HG03520 (cell line): ENCODE measurements at regions not wholly inside any gene's neighbourhood (a gene's known extent, or its start where the extent isn't known, plus 50 kb on each side); places are given as distances from the start of the nearest gene placed in this dataset.

Source experiments
- ATAC-seq: cut with Tn5 transposase; IDR thresholded peaks from one replicate; pipeline ENCODE4 v1.9.1; 2021; ENCODE audit warnings: mild to moderate bottlenecking, moderate library complexity; ENCODE audit not compliant: unreplicated experiment

DNA sequence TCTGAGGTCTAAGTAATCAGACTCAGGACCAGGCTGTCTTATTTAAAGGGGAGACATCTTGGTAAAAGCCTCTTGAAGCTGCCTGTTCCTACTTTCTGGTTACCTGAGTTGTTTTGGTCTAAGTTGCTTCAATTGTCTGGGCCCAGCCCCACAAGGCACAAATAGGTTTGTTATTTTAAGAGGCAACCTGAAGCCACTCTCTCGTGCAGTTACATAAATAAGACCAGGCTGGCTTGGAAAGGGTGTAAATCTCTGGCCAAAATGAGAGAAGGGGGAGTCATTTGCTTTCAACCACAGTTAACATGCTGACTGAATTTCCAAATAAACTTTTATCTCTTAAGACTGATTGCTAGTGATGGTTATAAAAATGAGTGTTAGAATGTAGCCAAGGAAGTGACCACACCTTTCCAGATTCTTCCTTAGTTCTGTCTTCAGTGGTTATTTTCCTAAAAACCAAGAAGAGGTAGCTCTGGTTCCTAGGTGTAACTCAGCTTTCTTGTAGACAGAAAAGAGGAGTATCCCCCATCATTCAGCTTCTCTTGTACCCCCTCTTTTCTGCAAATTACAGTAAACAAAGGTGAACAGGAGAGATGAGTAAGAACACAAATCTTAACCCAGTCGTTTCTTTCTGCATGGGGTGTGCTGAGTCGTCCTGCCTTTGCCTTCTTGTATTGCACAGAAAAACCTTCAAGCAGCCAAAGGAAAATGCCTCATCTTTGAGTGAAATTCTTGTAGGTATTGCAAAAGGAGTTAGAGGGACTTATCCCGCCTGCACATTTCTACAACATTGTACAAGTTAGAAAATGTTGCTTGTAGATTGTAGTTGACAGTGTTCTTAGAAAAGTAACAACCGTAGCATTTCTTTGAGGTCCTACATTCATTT, 161.5 kb upstream of the NT5C1B start:
- ATAC-seq = no peak

DNA sequence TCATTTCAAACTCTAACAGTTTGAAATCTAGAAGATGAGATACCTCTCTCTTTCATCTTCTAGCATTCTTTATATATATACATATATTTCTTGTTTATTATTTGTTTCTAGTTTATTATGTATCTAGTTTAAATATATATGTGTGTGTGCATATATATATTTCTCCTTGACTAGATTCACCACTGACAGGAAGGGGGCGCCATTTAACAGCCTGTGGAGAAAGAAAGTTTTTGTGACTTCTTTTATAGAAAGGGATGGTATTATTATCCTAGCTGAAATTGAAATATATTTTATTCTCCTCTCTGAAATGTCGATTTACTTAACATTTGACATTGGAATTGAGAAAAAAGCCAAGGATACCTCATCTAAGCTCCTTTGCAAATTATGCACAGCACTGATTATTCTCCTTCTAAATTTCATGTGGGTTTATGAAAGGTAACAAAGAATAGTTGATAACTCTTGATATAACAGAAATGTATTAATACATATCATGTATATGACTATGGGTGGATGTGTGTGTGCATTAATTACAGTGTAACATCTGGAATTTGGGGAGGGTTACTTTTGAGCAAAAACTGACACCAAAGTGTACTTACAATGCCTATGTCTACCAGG, 160.7 kb upstream of the NT5C1B start:
- no peak for ATAC-seq

DNA sequence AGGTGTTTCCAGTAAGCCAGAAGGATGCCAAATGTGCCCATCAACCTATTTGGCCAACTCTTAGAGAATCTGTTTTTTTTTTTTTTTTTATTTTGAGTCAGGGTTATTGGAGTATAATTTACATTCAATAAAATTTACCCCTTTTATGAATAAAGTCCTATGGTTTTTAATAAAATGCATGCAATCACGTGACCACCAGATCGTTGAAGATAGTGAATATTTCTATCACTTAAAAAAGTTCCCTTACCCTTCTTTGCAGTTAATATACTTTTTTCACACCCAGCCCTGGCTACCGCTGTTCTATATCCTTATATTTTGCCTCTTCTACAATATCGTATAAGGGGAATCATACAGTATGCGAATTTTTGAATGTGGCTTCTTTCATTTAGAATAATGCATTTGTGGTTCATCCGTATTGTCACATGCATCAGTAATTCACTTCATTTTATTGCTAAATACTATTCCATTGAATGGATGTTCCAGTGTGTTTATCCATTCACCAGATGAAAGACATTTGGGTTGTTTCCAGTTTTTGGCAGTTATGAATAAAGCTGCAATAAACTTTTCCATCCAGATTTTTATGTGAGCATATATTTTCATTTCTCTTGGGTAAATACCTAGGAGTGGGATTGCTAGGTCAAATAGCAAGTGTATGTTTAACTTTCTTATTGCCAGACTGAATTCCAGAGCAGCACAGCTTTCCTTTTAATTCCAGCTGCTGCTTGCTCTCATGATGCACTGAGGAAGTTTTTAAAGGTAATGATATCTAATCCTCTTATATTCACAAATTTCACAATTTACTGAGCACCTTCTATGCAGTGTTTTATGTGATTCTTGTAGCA, 156.3 kb upstream of the NT5C1B start:
- no peak for ATAC-seq

DNA sequence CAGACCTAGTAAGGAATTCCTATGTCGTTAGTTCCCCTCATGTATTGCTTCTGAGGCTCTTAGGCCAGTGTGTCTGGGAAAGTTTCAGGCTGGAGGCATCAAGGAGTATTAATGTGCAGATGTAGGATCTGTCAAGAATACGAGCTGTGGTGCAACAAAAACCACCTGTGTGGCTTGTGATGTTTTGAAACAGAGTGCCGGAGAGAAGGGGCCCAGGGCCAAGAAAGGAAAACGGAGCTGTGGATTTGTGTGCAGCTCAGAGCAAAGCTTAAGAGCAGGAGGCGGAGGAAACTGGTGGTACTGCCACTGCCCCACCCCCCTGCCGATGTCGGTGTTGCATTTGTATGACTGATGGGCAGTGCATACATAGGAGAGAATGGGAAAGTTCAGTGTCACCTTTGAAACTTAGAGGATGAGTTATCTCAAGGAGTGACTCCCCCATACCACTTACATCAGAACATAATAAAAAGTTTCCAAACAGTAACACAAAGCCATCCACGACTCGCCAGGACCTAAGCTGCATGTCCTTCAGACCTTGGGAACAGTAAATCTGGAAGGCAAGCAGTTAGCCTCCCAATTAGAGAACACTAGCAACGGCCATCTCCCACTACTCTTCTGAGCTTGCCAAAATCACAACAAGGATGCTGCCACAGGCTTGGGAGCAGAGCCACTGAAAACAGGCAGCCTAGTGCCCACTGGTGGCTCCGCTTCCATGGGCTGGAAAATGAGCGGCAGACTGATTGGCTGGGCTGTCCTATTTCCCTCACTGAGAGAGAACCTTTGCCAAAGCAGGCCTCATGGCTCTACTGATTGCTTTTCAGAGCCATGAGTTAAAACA, 152.7 kb upstream of the NT5C1B start:
- no peak for ATAC-seq

DNA sequence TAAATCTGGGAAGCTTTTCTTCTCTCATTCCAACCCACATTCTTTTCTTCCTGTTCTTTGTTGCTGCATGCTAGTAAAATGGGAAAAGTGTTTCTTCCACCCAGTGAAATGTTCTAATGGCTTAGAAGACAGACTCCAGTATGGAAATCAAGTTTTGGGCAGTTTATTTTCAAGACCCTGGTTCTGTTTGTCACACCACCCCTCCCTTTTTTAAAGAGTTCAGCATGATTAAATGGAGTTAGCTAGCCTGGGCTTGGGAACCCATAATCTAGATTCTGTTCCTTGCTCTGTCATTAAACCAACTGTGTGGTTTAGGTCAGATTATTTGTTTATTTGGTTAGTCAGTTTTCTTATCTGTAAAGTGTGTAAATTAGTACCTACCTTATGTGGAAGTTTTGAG, 151.8 kb upstream of the NT5C1B start:
- no peak for ATAC-seq

DNA sequence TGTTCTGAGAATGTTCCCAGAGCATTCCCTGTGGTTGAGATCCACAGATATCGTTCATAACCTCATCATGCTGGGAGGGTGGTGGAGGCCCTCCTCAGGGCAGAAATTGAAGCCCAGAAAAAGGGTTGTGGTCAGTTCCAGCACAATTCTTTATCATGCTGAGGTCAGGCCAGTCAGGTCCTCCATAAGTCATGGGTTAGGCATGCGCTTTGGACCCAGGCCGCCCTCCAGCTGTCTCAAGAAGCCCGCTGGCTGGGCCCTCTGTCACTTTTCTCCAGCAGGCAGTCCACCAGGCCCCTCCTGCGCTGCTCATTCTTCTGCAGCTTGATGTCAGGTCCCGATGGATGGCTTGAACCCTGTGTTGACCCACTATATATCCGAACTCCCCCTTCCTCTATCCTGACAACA, 151.1 kb upstream of the NT5C1B start:
- no peak for ATAC-seq

DNA sequence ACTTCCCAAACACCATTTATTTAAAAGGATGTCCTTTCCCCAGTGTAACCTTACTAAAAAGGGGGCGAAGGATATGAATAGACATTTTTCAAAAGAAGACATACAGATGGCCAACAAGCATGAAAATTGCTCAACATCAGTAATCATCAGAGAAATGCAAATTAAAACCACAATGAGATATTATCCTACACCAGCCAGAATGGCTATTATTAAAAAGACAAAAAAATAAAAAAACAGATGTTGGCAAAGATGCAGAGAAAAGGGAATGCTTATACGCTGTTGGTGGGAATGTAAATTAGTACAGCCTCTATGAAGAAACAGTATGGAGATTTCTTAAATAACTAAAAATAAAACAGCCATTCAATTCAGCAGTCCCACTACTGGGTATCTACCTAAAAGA, 142.3 kb upstream of the NT5C1B start:
- no peak for ATAC-seq

DNA sequence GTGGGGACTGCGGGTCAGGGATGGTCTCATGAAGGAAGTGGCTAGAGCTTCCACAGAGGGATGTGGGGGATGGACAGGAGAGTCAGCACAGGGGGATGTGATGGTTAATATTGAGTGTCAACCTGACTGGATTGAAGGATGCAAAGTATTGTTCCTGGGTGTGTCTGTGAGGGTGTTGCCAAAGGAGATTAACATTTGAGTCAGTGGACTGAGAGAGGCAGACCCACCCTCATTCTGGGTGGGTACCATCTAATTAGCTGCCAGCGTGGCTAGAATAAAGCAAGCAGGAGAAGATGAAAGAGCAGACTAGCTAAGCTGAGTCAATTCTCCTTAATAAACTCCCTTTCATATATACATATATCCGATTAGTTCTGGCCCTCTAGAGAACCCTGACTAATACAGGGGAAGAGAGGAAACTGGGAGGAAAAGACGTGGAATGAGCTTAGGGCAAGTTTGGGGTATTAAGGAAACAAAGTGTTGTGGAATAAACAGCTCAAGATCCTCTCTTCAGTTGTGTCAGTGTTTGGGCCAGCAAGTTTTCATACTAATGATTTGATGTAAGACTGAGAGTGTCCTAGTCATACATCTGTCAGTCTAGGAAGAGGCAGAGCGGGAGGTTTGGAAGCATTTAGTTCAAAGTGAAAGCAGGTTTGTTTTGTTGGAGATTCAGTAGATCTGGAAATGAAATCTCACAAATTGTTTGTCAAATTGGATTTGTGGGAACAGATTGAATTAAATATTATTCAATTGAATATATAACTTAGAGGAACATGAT, 135.2 kb upstream of the NT5C1B start:
- no peak for ATAC-seq

DNA sequence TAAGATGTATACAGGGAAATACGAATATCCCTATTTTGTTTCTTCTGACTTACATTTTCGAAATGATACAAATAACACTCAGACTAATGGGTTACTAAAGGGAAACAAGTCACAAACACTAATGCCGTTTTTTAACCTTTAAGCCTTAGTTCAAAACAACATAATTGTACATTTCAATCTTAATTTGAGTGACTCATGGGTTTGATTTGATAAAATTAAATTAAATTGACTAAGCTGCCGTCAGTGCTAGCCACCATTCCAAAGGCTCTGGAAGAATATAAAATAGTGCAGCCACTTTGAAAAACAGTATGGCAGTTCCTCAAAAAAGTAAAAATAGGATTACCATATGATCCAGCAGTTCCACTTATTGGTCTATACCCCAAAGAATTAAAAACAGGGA, 133.8 kb upstream of the NT5C1B start:
- ATAC-seq = no peak

DNA sequence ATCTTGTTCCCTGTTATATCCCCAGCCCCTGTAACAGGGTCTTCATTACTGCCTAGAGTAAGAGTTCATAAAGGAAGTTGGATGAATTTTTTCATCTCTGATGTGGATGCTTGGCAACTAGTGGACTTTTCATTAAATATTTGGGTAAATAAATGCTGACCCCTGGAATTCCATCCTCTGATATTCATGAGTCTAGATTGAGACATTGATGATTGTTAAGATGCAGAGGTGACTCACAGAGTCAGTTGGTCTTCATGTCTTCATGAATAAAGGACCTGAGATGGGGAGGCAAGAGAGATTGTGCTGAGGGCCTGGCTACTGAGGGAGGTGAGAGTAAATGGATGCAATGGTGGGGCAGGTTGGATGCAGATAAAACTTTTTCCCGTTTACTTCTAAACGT, 132.7 kb upstream of the NT5C1B start:
- ATAC-seq = no peak

DNA sequence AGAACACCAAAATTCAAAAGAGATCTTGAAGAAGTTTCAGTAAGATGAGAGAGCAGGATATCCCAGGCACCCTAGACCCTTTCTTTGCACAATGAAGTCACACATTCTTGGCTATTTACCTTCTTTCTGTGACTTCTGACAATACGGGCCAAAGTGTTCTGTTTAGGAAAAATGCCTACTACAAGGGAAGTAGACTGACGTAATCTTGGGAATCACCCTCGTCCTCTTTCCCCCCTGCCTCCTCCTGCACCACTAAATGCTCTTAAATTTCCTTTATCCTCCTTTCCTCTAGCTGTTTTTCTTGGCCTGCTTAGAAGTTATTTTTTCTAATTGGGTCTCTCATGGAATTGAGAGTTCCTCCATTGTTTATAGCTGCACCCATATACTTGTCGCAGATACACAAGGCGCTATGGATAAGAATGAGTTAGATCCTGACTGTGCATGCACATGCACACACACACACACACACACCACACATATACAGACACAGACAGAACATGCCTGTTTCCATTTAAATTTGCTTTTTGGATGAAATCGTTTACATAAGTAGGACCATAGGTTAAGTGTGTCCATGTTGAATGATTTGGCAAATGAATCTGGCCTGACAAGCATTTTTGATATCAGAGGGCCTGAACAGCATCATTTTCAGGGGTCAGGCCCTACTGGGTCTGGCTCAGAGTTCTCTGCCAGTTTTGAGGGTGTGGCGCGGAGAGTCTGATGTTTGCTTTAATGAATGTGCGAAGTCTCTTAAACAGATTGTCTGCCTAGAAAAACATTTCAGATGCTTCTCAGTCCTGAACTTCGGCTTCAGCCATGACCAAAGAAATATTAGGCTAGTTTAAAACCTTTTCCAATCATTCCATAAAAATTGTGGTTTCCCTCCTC, 131.9 kb upstream of the NT5C1B start:
- ATAC-seq = no peak

DNA sequence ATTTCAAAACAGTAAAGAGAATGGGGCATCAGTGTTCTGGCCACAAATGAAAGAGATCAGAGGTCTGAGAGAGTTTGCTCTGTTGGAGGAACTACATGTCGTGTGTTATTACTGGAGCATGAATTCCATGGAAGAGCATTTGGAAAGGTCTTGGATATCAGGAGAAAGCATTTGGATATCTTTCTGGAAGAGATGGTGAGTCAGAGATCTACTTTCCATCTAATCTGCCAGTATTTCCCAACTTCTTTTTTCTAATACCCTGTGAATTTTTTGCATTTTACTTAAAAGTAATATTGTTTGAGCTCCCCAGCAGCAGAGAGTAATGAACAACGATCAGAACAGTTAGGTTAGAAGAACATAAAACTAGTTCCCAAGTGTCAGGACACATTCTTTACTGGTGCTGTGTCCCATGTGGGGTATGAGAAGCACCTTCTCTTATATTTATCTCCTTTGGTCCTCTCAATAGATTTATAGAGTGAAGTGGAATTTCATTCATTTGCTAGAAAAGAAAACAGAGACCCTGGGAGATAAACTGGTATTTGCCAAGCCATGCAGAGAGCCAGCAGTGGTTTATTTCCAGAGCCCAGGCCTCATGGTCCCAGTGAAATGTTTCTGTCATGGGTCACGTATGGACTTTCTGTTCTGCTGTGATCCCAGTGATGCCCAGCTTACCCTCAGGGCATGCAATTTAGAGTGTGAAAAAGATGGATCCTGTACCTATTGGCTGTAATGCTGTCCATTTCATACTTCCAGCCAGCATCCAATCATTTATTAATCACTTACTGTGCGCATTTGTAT, 130.8 kb upstream of the NT5C1B start:
- ATAC-seq = no peak

DNA sequence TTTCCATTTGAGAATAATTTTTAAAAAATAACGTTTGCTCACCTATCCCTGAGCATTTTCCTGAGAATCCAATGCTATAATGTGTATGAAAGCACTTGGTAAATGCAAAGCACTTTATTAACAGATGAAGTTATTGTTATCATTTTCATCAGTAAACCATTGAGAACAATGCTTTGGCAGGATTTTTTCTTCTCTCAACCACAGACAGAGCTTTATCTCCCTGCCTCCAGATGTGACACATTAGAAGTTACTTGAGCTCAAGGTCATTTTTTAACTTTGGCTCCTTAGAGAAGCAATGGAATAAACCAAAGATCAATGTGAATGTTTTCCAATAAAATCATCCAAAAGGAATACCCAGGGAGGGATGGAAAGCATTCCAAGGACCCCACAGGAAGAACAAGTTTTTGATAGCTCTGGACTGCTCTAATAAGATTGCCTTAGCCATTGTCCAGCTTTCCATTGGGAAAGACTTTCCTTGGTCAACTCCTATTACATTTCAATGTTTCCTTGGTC, 118.9 kb upstream of the NT5C1B start:
- ATAC-seq = no peak

DNA sequence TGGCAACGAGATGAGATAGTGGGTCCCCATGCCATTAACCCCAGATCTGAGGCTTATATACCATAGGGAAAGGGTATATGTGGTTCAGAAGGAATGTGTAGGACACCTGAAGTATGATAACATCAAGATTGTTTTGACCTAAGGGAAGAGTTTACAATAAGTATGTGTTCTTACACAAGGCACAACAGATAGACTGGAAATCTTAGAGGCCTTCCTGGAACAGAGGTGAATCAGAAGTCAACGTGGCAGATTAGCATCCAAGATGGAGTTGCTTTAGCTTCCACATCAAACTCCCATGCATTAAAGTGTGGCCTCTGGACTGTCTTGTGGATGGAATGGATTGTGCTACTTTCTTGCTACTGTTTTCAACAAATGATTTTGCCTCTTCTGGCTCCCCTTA, 116.6 kb upstream of the NT5C1B start:
- no peak for ATAC-seq

DNA sequence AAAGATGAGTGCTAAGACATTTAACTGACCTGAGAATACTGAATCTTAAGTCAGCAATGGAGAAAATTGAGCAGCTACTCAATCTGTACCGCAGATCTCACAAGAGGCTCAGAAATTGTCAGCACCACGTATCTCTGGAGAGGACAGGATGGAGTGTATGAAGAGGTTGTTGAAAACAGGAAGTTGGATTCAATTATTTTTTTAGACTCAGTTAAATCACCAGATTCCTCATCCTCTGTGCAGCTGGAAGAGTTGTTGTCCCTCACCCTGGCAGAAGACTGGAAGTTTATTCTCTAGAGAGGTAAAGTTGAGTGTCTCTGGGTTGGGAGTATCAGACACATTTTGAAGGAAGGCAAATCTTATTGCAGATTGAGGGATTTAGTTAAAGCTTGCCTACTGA, 114.9 kb upstream of the NT5C1B start:
- ATAC-seq = no peak

DNA sequence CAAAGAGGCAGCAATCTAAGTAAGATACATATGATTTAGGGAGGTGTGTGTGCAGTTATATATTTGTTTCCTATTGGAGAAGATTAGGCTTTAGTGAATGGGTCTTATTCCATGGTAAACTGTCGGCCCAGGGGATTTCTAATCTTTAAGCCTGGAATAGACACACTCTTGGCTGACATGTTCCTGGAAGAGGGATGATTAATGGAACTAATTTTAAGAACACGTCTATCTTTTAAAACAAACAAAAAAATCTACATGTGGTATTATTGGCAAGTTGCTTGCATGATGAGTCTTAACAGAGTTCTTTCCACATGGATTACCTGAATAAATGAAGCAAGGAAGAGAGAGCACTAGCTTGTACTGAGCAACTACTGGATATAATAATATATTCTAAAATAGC, 114.2 kb upstream of the NT5C1B start:
- no peak for ATAC-seq

DNA sequence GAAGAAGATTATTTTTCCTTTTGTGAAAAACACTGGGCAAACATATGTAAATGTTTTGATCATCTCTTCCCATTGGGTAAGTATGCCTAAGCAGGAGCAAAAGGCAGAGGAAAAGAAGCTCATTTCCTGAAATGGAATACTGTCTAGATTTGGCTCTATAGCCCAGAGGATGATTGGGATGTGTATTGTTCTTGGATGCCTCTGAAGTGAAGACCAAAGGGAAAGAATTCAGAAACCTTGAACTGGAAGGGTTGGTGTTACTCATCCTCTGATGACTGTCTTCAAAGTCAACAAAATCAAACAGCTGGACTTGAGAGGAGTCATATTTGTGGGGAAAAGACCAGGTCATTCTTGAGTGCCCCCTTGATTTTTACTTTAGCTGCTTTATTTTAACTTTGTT, 112.6 kb upstream of the NT5C1B start:
- ATAC-seq = no peak

DNA sequence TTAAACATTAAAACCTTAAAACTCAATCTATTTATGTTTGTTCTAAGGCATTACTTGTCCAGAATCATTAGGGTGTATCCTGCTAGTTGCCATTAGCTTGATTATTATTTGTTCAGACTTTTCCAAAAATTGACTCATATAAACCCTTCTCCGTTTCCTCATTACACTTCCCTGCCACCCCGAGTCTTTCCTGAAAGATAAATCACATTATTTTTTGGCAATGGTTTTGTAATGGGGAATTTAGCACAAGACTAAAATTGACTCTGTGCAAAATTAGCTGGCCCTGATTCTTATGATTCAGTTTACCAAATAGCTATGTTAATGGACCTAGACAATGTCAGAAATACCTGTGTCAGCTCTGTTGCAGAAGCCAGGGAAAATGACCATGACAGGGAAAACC, 112.2 kb upstream of the NT5C1B start:
- ATAC-seq = no peak
